Hippocampal formation (tissue), 2 donors: ENCODE measurements at regions not wholly inside any gene's neighbourhood (a gene's known extent, or its start where the extent isn't known, plus 50 kb on each side); places are given as distances from the start of the nearest gene placed in this dataset.

Source experiments
- DNase-seq, 2 donors: peaks; one replicate each; lab custom pipeline; 2025; lab: John Stamatoyannopoulos, UW

DNA sequence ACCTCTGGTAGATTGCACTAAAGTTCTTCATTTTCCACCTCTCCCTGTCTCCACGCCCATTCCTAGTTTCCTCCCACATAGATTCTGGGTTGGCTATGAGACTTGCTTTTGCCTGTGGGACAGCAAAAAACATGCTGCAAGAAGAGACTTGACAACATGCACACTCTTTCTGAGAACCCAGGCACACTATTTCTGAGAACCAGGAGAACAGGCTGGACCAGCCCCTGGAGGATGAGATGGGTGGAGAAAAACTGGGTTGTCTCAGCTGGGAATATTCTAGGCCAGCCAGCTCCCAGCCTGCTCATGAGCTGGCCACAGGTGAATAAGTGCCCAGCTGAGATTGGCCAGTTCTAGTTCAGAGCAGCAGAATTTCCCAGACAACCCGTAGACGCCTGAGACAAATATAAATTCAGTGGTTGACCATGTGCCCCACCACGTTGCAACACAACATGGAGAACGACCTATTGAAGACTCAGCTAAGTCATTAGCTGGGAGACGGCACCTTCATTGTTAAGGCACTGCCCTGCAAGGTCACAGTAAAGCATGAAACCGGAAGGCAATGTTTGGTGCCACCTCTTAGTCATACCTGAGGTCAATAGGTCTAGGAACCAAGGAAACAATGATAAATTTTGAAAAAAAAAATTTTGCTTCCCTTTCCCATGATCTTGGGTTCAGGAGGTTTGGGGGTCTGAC lies 92.7 kb upstream of the AKR1E2 start:
- DNase-seq = no peak

DNA sequence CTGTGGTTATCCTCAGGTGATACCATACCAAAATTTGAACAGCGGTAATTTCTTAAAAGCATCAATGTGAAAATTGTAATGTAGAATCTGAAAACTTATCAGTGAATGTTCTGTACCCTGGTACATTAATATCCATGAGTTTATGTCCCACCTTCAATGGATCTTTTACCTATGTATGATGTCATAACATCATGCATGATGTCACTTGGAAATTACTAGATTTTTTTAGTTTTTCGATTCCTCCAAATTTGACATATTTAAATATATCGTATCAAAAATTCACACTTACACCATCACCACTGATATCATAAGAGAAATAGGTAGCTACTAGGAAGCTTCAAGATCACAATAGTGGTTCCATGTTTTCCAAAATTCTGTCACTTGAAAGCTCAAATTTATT lies 95.0 kb upstream of the AKR1E2 start:
- DNase-seq = no peak

DNA sequence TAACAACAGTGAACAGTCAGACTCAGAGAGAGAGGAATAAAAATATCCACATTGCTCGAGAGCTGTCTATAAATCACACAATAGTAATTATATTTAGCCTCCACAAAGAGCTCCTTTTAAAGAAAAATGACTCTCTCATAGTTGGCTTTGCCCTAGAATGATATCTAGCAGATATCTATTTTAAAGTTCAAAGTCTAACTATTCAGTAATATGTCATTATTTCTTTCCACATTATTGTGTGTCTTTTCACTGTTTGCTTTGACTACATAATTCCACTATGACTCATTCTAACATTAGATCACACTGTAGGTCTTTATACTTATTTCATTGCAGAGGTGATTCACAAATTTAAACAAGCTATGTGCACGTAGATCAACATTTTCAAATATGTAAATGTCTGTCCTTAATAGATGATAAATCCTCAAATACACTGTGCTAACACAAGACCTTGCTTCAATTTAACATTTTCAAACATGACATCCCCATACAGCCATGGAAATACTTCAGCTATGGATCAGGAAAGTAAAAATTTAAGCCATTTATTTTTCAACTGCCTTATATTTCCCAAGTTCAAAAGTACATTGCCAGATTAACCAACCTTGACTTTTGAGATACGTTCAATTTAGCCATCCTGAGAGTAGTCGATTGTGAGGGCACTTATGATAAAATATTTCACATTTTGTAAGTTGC lies 99.9 kb upstream of the AKR1E2 start:
- no peak for DNase-seq

DNA sequence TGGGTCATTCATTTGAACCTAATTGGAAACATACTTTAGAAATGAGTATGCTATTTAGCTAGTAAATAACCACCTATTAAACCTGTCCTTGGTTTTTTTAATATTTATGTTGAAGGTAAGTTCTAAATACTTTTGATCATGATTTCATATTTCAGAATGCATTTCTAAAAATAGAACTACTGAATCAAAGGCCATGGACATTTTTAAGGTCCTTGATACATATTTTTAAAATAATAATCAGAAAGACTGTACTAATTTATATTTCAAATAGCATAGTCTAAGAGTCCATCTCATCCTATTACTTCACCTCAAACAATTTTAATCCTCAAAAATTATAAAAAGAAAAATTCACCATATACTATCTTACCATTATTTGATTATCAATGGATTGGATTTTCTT lies 102.1 kb upstream of the AKR1E2 start:
- DNase-seq = no peak

DNA sequence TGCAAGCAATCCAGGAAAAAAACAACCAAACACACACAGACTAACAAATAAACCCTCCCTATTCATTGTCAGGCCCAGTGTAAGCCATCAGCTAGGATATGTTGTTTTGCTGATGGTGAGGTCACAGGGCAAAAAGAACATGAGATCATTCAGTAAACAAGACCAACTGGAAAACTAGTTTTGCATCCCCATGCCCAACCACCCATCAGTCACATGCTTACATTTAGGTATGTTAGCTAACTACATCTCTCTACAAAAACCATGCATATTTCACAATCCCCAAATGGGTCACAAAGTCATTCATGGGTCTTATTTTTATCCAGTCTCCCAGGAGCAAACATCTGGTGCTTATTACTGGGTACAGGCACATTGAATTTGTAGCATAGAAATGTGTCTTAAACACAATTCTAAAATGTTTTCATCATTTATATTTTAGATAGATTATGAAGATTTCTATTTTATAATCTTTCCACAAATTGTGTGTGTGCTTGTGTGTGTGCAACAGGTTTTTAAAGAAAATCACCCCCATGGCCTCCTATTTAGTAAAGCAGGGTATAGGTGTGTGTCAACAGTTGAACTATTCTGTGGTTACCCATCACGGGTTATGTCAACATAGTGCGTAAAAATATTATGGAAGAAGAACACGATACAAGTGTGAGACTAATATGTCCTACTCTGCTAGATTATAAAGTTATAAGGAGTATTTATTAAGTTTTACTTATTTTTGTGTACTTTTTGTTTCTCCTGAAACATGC lies 103.8 kb upstream of the AKR1E2 start:
- no peak for DNase-seq

DNA sequence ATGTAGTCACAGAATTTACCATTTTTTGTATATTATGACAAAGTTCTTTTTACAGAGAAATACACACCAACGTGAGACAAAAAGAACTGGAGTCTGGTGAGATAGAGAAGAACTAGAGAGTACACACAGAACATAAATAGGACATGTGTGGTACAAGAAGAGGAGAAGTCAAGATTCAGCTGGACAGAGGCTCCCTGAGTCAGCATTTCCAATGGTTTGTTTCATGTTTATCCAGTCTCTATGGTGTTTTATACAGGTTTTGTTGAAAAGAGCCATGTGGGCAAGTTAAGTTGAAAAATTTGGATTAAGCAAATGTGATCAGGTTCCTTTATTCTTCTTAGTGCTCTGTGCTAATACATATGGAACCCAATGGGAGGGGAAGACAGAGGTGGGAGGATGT lies 105.5 kb upstream of the AKR1E2 start:
- DNase-seq = no peak

DNA sequence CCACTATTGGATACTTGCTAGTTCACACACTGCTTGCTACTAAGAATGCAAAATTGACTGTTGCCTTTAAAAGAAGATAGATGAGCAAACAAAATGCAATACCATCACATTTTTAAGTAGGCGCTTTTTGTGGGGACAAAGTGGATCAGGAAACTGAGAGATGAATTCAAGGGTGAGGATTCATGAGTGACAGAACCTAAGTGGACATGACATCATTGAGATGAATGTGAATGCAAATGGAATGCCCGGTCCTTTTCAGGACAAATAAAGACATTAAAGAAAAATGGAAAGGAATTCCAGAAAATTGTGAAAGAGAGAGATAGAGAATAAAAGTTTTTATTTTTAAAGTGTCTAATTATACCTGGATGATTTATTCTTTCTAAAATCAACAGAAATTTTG lies 106.3 kb upstream of the AKR1E2 start:
- DNase-seq = no peak

DNA sequence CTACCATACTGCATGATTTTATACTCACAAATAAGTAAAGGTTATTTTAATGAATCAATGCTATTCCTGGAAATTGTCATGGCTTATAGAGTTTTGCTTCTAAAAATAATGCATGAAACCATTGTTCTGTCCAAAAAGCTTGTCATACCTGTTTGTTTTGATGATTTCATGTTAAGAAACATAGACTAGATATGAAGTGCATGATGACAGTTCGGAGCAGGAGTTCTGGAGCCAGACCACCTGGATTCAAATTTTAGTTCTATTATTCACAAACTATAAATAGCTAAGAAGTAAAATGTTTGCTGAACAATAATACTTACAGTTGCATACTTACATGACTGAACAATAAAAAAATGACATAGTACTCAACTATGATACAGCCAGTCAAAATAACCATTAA lies 107.0 kb upstream of the AKR1E2 start:
- no peak for DNase-seq

DNA sequence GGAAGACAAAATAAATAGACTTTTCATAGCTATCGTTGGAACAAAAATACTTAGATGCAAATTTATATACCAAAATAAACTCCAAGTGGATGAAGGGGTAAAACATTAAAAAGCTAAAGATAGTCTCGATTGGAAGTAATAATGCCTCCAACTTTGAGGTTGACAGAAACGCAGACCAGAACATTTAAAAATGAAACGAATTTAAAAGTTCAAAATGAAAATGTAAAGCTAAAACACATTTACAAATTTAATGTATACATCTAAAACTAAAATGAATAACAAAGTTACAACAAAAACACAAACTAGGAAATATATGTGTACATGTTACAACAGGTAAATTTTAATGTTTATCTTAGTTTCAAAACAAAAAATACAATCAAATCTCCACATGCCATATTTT lies 107.5 kb upstream of the AKR1E2 start:
- no peak for DNase-seq

DNA sequence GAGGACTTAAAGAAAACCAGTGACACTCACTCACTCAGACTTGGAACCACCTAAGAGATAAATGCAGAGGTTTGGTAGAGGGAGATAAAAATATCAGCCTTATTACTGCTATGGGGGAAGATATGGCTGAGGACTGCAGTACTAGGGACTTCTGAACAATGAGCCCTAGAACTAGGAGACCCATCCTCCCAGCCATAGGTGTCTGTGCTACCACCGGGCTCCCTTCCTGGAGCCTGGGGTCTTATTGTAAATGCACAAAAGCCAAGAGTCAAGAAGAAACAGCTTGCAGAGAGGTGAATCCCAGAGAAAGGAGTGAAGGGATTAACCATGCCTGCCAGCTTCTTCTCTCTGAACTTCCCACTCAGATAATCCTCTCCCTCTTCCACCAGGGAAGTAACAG lies 108.3 kb upstream of the AKR1E2 start:
- no peak for DNase-seq

DNA sequence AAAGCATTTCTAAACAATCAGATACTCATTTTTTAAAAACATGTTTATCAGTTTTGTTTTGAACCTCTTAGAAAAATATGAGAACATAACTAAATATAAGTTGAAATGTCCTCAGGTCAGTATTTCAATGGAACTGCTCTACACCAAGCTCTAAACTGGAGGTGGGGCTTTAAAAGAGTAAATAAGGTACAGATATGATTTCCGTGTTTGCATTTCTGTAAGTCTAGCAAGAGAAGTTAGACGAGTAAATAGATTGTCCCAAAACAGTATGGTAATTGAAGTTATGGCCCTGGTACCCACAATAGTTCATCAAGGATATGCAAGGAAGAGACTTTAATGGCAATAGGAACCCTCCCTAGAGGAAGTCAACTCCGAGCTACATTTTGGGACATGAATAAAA lies 115.1 kb upstream of the AKR1E2 start:
- no peak for DNase-seq

DNA sequence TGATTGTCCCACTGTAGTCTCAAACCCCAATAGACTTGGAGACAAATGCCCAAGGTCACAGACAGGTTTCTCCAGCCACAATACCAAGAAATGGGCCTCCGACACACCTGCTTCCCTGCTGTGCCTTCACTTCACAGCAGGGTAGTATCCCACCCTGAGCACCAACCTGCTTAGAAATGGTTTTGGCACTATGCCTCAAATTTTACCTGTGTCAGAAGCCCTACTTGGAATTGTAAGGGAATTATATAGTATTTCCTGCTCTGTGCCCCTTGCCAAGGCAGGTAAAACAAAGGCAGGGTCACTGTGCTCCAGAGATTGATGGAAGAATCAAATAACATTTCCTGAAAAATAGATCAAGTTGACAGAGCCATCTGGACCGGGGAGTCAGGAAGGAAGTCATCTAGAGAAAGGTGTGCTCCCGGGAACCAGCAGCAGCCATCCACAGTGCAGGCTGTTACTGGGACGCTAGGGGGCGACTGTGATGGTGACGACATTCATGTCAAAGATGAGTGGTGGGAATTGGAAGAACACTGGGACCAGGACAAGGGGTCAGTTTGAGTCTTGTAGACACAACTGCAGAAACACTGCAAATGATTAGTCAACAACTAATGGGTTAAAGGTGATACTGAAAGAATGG lies 117.8 kb upstream of the AKR1E2 start:
- no peak for DNase-seq

DNA sequence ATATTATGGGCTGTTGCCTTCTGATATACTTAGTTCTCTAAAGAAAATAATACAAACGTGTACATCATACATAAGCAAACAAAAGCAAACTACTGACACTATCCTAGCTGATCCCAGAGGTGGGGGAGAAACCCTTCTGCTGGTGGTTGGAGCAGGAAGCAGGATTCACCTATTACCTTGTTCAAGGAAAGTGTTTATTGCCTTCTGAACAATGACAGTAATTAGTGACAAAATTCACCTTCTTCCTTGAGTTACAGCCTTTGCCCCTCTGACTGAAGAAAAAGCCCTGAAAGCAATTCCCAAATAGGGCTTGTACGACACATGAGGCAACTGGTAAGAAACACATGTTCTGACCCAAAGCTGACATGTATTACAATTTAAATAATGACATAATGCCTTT lies 118.8 kb upstream of the AKR1E2 start:
- DNase-seq = no peak

DNA sequence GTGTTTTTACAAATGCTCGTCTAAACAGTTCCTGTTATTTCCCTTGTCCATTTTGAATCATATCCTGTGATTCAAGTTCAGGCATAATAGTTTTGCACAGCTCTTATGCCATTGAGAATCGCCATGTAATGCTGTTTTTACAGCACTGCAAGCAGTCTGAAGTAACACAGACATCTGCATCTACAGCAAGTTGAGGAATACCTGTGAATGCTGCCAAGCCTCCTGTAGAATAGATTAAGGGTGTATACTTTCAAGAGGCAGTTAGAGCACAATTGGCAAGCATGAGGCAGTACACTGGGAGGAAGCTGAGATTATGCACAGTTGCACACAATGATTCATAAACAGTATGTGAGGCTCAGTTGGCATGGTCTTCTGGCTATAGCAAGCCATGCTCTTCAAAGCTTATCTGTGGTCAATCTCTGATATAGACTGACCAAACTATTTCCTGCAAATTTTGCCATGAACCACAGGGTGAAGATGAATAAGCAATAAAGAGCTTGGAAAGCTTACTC lies 121.9 kb upstream of the AKR1E2 start:
- no peak for DNase-seq

DNA sequence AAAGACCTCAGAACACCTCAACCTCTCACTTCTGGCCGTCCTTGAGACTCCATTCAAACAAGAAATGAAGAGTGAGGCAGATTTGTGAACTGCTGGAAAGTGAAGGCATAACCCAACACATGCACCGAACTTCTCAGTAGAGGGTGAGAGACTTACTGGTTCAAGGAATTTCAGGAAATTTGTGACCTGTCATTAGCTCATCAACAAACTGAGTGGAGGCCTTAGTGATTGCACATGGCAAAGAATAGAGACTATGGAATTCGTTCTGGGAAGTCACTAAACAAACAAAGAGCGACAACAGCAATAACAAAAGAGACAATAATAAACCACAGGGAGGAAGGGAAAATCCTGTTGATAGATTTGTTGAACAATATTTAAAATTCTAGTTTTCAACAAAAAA lies 125.0 kb upstream of the AKR1E2 start:
- no peak for DNase-seq

DNA sequence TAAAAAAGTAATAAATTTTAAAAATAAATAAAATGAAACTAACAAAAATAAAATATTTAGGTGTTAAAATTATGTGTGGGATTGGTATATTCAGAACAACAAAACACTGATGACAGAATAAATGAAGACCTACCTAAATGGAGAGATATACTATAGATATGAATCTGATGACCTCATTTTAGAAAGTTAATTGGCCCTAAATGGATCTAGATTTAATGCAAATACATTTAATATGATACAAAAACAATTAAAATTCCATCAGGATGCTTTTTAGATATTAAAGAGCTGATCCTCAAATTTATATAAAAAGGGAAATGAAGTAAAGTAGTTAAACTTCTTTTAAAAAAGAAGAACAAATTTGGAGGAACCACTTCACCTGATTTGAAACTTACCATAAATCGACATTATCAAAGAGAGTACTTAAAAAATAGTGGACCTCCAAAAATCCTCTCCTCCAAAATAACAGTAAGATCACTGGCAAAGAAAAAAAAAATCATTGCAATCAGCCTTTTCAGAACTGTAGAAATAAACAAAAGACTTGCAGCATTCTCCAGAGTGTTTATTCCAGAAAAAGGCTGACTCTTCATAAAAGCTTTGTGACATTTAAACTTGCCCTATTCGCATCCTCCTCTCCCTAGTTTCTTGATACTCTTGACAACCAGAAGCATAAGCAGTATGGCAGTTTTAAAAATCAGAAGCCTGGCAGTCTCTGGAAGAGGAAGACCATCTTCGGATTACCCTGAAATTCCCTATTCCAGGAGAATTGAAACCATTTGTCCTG lies 125.9 kb upstream of the AKR1E2 start:
- no peak for DNase-seq

DNA sequence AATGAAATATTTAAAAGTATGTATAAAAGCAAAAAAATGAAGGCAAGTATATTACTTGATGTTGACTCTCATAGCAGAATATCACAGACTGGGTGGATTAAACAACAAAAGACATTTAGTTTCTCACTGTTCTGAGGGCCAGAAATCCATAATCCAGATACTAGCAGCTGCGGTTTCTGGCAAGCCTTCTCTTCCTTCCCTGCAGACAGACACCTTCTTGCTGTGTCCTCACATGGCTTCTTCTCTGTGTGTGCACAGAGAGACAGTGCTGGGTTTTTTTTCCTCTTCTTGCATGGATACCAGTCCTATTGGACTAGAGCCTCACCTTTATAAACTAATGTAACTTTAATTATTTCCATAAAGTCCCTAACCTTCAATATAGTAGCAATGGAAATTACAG lies 127.9 kb upstream of the AKR1E2 start:
- no peak for DNase-seq

DNA sequence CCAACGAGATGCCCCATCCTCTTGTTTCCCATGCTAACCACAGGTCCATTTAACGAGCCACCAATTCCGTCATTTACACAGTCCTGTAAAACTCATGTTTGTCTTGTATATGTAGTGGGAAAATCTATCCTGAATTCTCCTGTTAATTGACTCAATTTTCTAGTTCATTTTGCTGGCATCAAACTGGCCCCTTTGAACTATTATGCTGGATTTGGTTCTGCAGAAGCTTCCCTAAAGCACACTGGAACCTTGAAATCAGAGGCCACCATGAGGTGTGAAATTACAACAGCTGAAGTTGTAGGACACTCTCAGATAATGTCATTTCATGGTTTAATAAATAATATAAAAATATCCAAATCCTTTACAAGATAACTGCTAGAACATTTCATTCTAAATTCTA lies 129.8 kb upstream of the AKR1E2 start:
- DNase-seq = no peak

DNA sequence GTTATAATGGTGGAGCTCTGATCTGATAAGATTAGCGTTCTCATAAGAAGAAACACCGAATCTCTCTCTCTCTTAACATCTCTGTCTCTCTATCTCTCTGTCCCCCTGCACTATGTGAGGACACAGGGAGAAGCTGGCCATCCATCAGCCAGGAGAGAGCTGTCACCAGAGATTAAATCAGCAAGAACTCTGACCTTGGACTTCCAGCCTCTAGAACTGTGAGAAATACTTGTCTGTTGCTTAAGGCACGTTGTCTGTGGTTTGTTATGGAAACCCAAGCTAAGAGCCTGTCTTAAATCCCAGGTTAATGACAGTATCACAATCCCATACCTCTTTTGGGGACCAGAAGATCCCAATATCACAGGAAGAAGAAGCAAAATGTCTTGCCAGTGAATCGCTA lies 132.0 kb upstream of the AKR1E2 start:
- no peak for DNase-seq

DNA sequence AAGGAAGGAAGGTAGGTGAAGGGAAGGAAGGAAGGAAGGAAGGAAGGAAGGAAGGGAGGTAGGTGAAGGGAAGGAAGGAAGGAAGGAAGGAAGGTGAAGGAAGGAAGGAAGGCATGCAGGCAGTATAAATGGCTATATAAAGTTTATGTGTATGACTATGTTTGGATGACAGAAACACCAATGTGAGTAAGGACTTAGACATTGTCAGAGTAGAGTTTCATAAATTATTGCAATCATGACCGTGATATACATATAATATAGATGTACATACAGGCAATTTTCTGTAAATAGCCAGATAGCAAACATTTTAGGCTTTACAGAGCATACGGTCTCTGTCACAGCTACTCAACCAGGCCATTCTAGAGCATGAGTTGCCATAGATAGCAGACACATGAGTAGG lies 133.8 kb upstream of the AKR1E2 start:
- no peak for DNase-seq

DNA sequence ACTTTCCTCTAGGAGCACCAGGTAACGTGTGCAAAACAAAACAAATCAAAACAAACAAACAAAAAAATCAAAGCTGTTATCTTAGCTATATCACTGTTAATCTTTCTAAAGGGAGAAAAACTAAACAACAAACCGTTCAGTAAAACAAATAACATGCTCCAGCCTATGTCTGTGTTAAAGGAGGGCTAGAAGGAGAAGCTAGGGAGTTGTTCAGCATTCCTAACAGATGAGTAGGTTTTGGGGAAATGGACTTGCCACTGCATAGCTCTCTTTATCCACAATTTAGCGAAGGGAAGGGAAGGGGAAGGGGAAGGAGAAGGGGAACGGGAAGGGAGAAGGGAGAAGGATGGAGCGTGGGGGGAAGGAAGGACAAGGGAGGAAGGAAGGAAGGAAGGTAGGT lies 134.2 kb upstream of the AKR1E2 start:
- DNase-seq = no peak

DNA sequence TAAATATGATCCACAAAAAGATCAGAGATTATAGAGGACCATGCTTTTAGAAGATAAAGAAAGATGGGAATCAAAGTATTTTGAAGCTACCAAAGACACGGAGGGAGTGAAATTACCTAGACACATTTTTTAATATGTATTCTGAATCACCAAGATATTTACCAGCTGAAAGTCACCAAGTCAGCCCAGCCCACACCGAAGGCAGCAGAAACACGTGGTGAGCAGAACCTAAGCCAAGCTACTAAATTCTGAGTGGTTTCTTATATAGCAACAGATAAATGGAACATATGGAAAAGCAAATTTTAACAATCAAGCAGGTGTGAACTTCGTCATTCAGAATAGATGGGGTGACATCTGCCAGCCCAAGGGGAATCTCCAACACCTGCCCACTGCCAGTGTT lies 134.7 kb upstream of the AKR1E2 start:
- DNase-seq = no peak
